Stomach (tissue), 4 donors: ENCODE measurements at regions not wholly inside any gene's neighbourhood (a gene's known extent, or its start where the extent isn't known, plus 50 kb on each side); places are given as distances from the start of the nearest gene placed in this dataset.

ENCODE experiments used
- EP300 ChIP-seq: sonication (generic); formaldehyde crosslinking; IDR thresholded peaks from one replicate; pipeline ENCODE4 v1.6.1; 2017; ENCODE audit warnings: antibody characterized with exemption
- POLR2A ChIP-seq, 4 donors: fragments of 450-650 bp; IDR thresholded peaks; one replicate each; pipeline ENCODE4 v1.6.1; 2016; ENCODE audit warnings: antibody characterized with exemption in 4 of 4, control low read depth in 2 of 4, mild to moderate bottlenecking in 1 of 4, moderate library complexity in 1 of 4
- TF ChIP-seq, protein P1 (sequence below), 7 experiments: fragments of 450-650 bp in 4 of 7; fragments of 200-600 bp in 3 of 7; sonication (generic) in 3 of 7; IDR thresholded peaks; one replicate each; pipeline ENCODE4 v1.5.1; 2016 to 2019; ENCODE audit warnings: antibody characterized with exemption in 7 of 7, control low read depth in 2 of 7, mild to moderate bottlenecking in 1 of 7

DNA sequence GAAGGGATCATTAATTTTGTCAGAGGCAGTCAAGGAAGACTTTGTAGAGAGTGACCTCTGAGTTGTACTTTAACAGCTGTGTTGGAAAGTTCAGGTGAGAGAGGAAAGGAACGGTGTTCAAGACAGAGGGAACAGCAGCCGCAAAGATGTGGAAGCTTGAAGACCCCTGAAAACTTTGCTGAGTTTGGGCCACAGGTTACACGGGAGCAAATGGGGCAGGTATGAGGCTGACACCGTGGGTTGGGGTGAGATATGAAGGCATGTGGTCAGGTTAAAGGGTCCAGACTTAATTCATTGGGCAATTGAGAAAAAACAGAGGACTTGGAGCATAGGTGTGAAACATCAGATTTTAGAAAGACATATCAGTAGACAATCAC is 72.0 kb upstream of the SERP2 start:
- TF ChIP-seq, protein P1, sequence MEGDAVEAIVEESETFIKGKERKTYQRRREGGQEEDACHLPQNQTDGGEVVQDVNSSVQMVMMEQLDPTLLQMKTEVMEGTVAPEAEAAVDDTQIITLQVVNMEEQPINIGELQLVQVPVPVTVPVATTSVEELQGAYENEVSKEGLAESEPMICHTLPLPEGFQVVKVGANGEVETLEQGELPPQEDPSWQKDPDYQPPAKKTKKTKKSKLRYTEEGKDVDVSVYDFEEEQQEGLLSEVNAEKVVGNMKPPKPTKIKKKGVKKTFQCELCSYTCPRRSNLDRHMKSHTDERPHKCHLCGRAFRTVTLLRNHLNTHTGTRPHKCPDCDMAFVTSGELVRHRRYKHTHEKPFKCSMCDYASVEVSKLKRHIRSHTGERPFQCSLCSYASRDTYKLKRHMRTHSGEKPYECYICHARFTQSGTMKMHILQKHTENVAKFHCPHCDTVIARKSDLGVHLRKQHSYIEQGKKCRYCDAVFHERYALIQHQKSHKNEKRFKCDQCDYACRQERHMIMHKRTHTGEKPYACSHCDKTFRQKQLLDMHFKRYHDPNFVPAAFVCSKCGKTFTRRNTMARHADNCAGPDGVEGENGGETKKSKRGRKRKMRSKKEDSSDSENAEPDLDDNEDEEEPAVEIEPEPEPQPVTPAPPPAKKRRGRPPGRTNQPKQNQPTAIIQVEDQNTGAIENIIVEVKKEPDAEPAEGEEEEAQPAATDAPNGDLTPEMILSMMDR (IDR thresholded peaks at IDR 0.05), result no peak
- TF ChIP-seq POLR2A (IDR thresholded peaks at IDR 0.05) (no peak), EP300 (no peak)
